ENCODE measurements at regions not wholly inside any gene's neighbourhood (a gene's known extent, or its start where the extent isn't known, plus 50 kb on each side); places are given as distances from the start of the nearest gene placed in this dataset.
A peak's percentile ranks its signal among the peaks of the same experiment; 100 is the strongest.
"Not testable (repeated sequence)": the region's sequence is repeated elsewhere in the genome, so short reads cannot be mapped to it uniquely, and the experiment has no call there.

- no peak for DNase-seq
These were observed 51.9 kb upstream of the TBL1XR1 start for GRCh38 chr3:177249203-177249602.

DNA sequence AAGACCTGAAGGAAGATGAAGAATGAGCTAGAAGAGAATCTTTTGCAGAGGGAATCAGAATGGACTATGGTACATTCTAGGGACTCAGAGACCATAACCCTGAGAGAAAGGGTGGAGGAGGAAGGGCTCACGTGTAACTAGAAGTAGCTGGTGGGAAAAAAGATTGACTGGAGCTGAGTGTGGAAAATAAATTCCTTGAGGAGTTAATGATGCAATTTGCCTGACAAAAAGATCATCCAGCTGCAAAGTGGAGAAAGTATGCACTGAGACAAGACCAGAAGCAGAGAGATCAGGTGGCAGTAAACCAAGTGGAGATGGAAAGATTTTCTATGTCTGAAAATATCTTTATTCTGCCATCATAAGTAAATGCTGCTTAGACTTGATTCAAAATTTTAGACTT is 52.9 kb upstream of the TBL1XR1 start:
- no peak for DNase-seq

- DNase-seq: no peak
These were observed 54.5 kb upstream of the TBL1XR1 start for GRCh38 chr3:177251755-177252154.

DNA sequence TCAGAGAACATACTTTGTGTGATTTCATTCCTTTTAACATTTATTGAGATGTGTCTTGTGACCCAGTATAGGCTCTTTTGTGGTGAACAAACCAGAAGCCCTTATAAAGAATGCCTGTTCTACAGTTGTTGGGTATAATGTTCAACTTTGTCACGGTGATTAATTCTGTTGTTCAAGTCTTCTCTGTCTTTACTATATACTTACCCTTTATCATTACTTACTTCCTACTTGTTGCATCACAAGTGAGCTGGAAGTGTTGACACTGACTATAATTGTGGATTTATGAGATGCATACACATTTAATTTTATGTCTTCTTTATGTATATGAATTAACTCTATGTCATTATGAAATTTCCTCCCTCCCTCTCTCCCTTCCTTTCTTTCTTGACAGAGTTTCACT is 59.7 kb upstream of the TBL1XR1 start:
- no peak for DNase-seq

GRCh38 chr3:177257625-177258024 is 60.3 kb upstream of the TBL1XR1 start:
- no peak for DNase-seq

- no peak for DNase-seq
These were observed 65.1 kb upstream of the TBL1XR1 start for GRCh38 chr3:177262396-177262795.

- DNase-seq: no peak
These were observed 66.5 kb upstream of the TBL1XR1 start for GRCh38 chr3:177263615-177264368.

- DNase-seq: not testable (repeated sequence)
These were observed 74.7 kb upstream of the TBL1XR1 start for GRCh38 chr3:177271811-177272501.

GRCh38 chr3:177278016-177278415 is 80.7 kb upstream of the TBL1XR1 start:
- no peak for DNase-seq

GRCh38 chr3:177279118-177279815 is 82.0 kb upstream of the TBL1XR1 start:
- peak; percentile 88 for DNase-seq

DNA sequence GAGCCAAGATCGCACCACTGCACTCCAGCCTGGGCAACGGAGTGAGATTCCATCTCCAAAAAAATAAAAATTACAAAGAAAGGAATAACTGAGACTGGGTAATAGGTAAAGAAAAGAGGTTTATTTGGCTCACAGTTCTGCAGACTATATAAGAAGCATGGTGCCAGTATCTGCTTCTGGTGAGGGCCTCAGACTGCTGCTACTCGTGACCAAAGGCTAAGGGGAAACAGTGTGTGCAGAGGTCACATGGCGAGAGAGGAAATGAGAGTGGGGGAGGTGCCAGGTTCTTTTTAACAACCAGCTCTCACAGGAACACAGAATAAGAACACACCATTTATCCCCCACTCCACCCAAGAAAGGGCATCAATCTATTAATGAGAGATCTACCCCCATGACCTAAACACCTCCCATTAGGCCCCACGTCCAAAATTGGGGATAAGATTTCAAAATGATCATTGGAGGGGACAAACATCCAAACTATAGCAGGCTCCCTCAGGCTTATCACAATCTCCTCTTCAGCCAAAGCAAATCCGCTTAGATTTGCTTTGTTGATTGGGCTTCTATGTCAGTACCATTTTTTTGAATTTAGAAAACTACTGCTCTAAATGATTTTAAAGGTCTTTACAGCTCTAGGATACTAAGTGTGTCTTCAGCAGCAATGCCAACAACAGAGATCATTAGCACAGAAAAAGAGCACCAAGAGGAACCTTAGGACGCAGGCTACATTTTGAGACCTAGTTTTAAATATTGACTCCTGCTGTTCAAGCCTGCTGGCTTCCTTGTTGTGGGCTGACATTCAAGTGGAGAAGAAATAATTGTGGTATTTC is 84.2 kb upstream of the TBL1XR1 start:
- peak; percentile 52 for DNase-seq

DNA sequence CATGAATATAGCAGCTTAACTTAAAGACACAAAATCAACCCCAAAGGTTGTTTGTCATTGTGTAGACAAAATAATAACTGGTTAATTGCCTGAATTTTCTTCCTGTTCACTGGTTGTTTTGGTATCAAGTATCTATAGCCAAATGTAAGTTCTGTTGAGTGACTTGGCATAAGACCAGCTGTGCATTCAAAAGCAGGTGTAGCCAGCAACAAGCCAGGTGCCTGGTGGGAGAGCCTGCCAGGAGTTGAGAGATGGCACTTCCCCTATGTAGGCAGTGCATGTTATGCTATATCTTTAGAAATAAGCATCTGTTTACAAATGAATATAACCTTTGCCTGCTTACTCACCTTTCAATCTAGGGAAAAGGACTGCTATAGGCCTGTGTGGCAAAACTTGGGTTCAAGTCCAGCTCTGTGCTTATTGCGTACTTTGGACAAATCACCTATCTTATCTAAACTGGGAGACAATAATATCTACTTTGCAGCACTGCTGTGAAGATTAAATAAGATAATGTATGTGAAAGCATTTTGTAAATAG is 84.9 kb upstream of the TBL1XR1 start:
- peak; percentile 94 for DNase-seq

DNA sequence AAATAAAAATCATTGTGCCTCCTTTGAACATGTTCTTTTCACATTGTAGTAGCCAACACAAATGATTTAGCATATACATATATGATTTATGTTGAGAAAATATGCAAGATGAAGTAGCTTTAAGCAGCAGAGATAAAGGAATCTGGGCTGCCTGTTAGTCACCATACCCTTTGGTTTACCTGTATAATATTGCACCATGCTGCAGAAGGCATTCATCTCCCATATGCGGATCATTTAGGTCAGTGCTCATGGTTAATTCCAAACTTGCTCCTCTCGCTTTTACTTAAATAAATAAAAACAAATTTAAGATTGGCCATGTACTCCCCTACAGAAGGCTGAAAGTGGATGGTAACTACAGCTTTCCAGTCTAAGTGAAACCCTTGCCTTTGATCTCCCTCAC is 86.7 kb upstream of the TBL1XR1 start:
- DNase-seq: no peak

- peak; percentile 27 for DNase-seq
These were observed 87.2 kb upstream of the TBL1XR1 start for GRCh38 chr3:177284383-177284881.

DNA sequence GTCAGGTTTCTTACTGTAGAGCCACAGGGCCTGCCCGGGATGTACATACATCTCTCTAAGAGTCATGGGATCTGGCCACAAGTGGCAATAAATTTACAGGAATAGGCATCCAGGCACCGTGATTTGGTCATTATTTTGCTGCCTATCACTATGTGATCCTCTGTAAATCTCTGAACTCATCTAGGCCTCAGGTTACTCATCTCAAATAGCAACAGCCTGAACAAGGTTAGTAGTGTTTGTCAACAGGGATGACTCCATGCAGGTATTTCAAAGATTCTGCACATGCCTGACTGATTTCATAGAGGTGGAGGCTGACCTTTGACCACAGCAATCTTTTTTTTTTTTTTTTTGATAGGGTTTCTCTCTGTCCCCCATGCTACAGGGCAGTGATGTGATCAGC is 88.8 kb upstream of the TBL1XR1 start:
- DNase-seq: no peak

- no peak for DNase-seq
These were observed 89.9 kb upstream of the TBL1XR1 start for GRCh38 chr3:177287231-177287630.

- DNase-seq: no peak
These were observed 93.4 kb upstream of the TBL1XR1 start for GRCh38 chr3:177290633-177291032.

GRCh38 chr3:177294221-177294620 is 96.9 kb upstream of the TBL1XR1 start:
- no peak for DNase-seq

DNA sequence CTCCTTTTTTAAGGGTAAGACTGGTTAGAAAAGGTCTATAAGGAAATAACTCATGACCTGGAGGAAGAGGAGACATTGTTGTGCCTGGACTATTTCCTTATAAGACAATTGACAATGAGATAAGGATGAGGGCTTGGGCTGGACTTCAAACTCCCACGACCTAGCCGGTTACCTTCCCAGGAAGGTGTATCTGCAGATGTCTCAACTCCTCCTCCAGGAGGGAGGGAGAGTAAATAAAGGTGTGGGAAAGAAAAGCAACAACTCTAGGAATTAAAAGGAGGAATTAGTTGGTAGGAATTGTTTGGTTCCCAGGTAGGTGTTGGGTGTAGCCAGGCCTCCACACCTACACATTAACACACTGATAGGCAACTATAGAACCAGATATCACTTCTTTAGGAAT is 97.8 kb upstream of the TBL1XR1 start:
- DNase-seq: no peak

DNA sequence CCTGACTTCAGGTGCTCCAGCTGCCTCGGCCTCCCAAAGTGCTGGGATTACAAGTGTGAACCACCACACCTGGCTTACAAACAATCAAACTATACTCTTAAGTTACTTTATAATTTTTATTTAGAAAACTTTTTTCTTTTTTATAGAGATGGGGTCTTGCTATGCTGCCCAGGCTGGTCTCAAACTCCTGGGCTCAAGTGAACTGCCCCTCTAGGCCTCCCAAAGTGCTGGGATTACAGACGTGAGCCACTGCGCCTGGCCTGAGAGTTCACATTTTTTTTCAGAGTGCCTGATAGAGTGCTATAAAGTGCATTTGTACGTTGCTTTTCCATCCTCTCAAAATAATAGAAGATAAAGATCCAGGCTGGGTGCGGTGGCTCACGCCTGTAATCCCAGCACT is 102.0 kb upstream of the TBL1XR1 start:
- no peak for DNase-seq

GRCh38 chr3:177300039-177300833 is 103.0 kb upstream of the TBL1XR1 start:
- peak; percentile 31 for DNase-seq

DNA sequence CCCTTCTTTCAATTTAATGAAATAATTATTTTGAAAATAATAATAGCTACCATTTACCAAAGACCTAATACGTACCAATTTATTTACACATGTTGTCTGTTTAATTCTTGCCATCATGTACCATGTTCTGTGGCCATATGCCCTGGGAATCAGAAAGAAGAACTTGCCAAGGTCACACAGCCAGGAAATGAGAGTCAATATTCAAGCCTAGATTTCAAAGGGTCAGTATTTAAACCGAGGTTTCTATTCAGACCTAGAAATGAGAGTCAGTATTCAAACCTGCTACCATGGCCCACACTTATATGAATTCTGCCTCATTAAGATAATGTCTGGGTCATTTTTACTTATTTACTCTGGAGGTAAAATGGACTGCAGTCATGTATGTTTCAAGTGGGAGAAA is 103.6 kb upstream of the TBL1XR1 start:
- no peak for DNase-seq

Data from NCI-H146 (cell line).